ENCODE measurements at regions not wholly inside any gene's neighbourhood (a gene's known extent, or its start where the extent isn't known, plus 50 kb on each side); places are given as distances from the start of the nearest gene placed in this dataset.
"Not testable (repeated sequence)": the region's sequence is repeated elsewhere in the genome, so short reads cannot be mapped to it uniquely, and the experiment has no call there.

GRCh38 chr1:180749-181205 lies 270.7 kb downstream of the OR4F29 start:
- not testable (repeated sequence) for TF ChIP-seq CTCF (conservative IDR thresholded peaks at IDR 0.05 in 1 of 2, IDR thresholded peaks at IDR 0.05 in 1 of 2; ENCODE audit: low read depth in 1 of 2, low read length in 2 of 2); EZH2 (IDR thresholded peaks at IDR 0.05; ENCODE audit: low read length, missing control alignments)
